ENCODE measurements at regions not wholly inside any gene's neighbourhood (a gene's known extent, or its start where the extent isn't known, plus 50 kb on each side); places are given as distances from the start of the nearest gene placed in this dataset.

DNA sequence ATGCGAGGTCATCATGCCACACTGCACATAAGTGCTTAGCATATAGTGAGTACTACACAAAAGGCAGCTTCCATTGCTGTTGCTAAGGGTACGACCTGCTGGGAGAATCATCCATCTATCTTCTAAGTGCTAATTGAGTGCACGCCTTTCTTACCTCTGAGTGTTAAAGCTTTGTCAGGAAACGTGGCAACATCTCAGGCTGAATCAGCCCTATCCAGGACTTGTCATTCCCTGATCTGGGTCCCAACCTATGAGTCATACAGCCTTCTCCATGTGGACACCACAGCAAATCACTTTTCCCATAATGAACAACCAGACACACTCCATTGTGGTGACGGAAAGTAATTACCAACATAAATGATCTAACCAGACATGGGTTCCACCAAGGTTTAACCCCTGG is 201.1 kb upstream of the MAF start:
- H2BK5ac ChIP-seq (ENCODE audit: insufficient read length, low read length) = no peak overlapping the region
- H3K27ac Mint-ChIP-seq = no peak overlapping the region
- no peak for DNase-seq

More for the DNA sequence above, 201.1 kb upstream of the MAF start:
- Histone ChIP-seq H4K8ac (replicated peaks; ENCODE audit: insufficient read length, low read depth, low read length) (no peak overlapping the region), H3K27me3 (ENCODE audit: insufficient read depth, low read length) (no peaks in the 10 kb centered on the region), H4K5ac (ENCODE audit: insufficient read length, low read depth, low read length) (no peak overlapping the region), H3K27ac (ENCODE audit: insufficient read length, low read depth, low read length) (no peak overlapping the region), H3K4me2 (ENCODE audit: insufficient read depth, insufficient read length, low read length) (no peak overlapping the region), H3K14ac (ENCODE audit: insufficient read depth, low read length) (no peak overlapping the region), H2BK12ac (ENCODE audit: insufficient read length, low read depth, low read length) (no peak overlapping the region), H3K9me3 (ENCODE audit: control insufficient read depth, low read depth, low read length) (no peaks in the 10 kb centered on the region), H3K18ac (ENCODE audit: insufficient read length, low read depth, low read length) (no peak overlapping the region), H3K4me1 (ENCODE audit: insufficient read depth, low read length) (peaks cover 3% of the 10 kb centered on the region; the same call in 1 of the 2 replicates), H2BK120ac (ENCODE audit: low read depth, low read length, poor library complexity, severe bottlenecking) (no peak overlapping the region), H4K20me1 (ENCODE audit: control insufficient read depth, insufficient read depth, insufficient read length) (no peaks in the 10 kb centered on the region), H3K56ac (ENCODE audit: insufficient read length, low read depth, low read length) (no peak overlapping the region), H3K23ac (ENCODE audit: insufficient read length, low read depth, low read length) (no peak overlapping the region), H3K79me2 (ENCODE audit: insufficient read depth, low read length) (no peaks in the 10 kb centered on the region), H2AFZ (ENCODE audit: low read length) (no peak overlapping the region), H3K79me1 (ENCODE audit: insufficient read depth, low read depth, low read length, poor library complexity, severe bottlenecking) (no peaks in the 10 kb centered on the region), H3T11ph (ENCODE audit: low read length) (no peak overlapping the region), H4K91ac (ENCODE audit: insufficient read length, low read depth, low read length) (no peak overlapping the region), H2BK20ac (ENCODE audit: low read depth, low read length, poor library complexity, severe bottlenecking) (no peak overlapping the region), H3K23me2 (ENCODE audit: insufficient read length, low read depth, low read length, poor library complexity, severe bottlenecking) (no peaks in the 10 kb centered on the region), H2AK5ac (ENCODE audit: insufficient read length, low read length) (no peak overlapping the region), H3K9ac (ENCODE audit: extremely low read depth, insufficient read length, low read length) (no peak overlapping the region), H2BK15ac (ENCODE audit: low read depth, low read length) (no peak overlapping the region), H3K4ac (ENCODE audit: low read depth, low read length) (no peak overlapping the region)
- Mint-ChIP-seq H3K4me3 (no peak overlapping the region), H3K4me1 (peaks cover 24 to 27% of the 10 kb centered on the region in 2 experiments), H3K9me3 (no peaks in the 10 kb centered on the region; a peak in 2 of 5 replicates), H3K36me3 (ENCODE audit: insufficient read depth in 1 of 3, low read depth in 3 of 3) (no peaks in the 10 kb centered on the region), H3K27me3 (ENCODE audit: low read depth) (no peaks in the 10 kb centered on the region; the same call in 1 of the 2 replicates)
- WGBS (ENCODE audit: extremely low coverage, insufficient read length, low lambda C conversion rate) = no CpG with 5 or more reads among the region's 5 CpGs
- TF ChIP-seq, protein P1, sequence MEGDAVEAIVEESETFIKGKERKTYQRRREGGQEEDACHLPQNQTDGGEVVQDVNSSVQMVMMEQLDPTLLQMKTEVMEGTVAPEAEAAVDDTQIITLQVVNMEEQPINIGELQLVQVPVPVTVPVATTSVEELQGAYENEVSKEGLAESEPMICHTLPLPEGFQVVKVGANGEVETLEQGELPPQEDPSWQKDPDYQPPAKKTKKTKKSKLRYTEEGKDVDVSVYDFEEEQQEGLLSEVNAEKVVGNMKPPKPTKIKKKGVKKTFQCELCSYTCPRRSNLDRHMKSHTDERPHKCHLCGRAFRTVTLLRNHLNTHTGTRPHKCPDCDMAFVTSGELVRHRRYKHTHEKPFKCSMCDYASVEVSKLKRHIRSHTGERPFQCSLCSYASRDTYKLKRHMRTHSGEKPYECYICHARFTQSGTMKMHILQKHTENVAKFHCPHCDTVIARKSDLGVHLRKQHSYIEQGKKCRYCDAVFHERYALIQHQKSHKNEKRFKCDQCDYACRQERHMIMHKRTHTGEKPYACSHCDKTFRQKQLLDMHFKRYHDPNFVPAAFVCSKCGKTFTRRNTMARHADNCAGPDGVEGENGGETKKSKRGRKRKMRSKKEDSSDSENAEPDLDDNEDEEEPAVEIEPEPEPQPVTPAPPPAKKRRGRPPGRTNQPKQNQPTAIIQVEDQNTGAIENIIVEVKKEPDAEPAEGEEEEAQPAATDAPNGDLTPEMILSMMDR (conservative IDR thresholded peaks at IDR 0.05) = no peak

Data from H9 (cell line).